ENCODE measurements at regions not wholly inside any gene's neighbourhood (a gene's known extent, or its start where the extent isn't known, plus 50 kb on each side); places are given as distances from the start of the nearest gene placed in this dataset.

DNA sequence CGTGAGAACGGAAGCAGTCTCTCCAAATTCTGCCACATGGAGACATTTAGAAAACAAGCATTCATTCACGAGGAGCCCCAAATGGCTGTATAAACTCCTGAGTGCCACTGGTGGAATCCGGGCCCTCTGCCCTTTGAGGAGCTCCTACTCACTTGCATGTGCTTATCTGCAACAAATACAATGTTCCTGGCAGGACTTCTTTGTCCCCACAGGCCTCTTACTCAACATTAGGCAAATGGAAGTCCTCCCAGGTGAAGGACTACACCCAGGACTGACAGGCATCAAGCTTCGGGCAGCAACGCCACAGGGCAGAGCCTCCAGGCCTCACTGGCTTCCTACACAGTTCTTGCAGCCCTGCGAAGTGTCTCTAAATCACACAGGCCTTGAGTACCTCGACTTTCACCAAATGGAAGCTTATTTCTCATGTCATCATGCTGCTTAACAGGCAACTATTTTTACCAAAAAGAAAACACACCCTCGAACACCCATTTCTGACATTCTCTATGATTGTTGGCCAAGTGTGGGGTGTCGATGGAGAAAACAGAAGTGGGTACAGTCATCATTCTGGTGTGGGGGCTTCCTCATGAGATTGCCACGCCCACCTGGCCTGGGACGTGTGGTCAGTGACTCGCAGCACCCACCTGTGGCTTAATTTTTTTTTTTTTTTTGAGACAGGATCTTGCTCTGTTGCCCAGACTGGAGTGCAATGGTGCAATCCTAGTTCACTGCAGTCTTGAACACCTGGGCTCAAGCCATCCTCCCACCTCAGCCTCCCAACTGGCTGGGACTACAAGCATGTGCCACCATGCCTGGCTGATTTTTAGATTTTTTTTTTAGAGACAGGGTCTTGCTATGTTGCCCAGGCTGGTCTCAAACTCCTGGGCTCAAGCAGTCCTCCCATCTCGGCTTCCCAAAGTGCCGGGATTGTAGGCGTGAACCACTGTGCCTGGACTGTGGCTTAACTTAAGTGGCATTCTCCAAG, 186.8 kb upstream of the GLI2 start:
- TF ChIP-seq, protein P1, sequence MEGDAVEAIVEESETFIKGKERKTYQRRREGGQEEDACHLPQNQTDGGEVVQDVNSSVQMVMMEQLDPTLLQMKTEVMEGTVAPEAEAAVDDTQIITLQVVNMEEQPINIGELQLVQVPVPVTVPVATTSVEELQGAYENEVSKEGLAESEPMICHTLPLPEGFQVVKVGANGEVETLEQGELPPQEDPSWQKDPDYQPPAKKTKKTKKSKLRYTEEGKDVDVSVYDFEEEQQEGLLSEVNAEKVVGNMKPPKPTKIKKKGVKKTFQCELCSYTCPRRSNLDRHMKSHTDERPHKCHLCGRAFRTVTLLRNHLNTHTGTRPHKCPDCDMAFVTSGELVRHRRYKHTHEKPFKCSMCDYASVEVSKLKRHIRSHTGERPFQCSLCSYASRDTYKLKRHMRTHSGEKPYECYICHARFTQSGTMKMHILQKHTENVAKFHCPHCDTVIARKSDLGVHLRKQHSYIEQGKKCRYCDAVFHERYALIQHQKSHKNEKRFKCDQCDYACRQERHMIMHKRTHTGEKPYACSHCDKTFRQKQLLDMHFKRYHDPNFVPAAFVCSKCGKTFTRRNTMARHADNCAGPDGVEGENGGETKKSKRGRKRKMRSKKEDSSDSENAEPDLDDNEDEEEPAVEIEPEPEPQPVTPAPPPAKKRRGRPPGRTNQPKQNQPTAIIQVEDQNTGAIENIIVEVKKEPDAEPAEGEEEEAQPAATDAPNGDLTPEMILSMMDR (tag by site-specific recombination; IDR thresholded peaks at IDR 0.05) = no peak
- TF ChIP-seq, protein P2, sequence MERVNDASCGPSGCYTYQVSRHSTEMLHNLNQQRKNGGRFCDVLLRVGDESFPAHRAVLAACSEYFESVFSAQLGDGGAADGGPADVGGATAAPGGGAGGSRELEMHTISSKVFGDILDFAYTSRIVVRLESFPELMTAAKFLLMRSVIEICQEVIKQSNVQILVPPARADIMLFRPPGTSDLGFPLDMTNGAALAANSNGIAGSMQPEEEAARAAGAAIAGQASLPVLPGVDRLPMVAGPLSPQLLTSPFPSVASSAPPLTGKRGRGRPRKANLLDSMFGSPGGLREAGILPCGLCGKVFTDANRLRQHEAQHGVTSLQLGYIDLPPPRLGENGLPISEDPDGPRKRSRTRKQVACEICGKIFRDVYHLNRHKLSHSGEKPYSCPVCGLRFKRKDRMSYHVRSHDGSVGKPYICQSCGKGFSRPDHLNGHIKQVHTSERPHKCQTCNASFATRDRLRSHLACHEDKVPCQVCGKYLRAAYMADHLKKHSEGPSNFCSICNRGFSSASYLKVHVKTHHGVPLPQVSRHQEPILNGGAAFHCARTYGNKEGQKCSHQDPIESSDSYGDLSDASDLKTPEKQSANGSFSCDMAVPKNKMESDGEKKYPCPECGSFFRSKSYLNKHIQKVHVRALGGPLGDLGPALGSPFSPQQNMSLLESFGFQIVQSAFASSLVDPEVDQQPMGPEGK (tag by site-specific recombination; IDR thresholded peaks at IDR 0.05) = no peak
- no peak for TF ChIP-seq BCL11B (tag by site-specific recombination; IDR thresholded peaks at IDR 0.05; ENCODE audit: low read depth)
- TF ChIP-seq ZNF114 (tag by site-specific recombination; IDR thresholded peaks at IDR 0.05) = no peak
- no peak for TF ChIP-seq ZNF335 (tag by site-specific recombination; conservative IDR thresholded peaks at IDR 0.05)
- no peak for TF ChIP-seq KLF10 (tag by site-specific recombination; IDR thresholded peaks at IDR 0.05)
- no peak for TF ChIP-seq ZNF768 (tag by site-specific recombination; IDR thresholded peaks at IDR 0.05)
- TF ChIP-seq ZNF76 (tag by site-specific recombination; IDR thresholded peaks at IDR 0.05; ENCODE audit: borderline replicate concordance, low read depth) = no peak
- TF ChIP-seq, protein P3, sequence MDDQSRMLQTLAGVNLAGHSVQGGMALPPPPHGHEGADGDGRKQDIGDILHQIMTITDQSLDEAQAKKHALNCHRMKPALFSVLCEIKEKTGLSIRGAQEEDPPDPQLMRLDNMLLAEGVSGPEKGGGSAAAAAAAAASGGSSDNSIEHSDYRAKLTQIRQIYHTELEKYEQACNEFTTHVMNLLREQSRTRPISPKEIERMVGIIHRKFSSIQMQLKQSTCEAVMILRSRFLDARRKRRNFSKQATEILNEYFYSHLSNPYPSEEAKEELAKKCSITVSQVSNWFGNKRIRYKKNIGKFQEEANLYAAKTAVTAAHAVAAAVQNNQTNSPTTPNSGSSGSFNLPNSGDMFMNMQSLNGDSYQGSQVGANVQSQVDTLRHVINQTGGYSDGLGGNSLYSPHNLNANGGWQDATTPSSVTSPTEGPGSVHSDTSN (CRISPR knock-in tag; IDR thresholded peaks at IDR 0.05) = no peak
- no peak for TF ChIP-seq ZNF324 (tag by site-specific recombination; IDR thresholded peaks at IDR 0.05)
- TF ChIP-seq, protein P4, sequence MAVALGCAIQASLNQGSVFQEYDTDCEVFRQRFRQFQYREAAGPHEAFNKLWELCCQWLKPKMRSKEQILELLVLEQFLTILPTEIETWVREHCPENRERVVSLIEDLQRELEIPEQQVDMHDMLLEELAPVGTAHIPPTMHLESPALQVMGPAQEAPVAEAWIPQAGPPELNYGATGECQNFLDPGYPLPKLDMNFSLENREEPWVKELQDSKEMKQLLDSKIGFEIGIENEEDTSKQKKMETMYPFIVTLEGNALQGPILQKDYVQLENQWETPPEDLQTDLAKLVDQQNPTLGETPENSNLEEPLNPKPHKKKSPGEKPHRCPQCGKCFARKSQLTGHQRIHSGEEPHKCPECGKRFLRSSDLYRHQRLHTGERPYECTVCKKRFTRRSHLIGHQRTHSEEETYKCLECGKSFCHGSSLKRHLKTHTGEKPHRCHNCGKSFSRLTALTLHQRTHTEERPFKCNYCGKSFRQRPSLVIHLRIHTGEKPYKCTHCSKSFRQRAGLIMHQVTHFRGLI (tag by site-specific recombination; IDR thresholded peaks at IDR 0.05) = no peak
- TF ChIP-seq, protein P5, sequence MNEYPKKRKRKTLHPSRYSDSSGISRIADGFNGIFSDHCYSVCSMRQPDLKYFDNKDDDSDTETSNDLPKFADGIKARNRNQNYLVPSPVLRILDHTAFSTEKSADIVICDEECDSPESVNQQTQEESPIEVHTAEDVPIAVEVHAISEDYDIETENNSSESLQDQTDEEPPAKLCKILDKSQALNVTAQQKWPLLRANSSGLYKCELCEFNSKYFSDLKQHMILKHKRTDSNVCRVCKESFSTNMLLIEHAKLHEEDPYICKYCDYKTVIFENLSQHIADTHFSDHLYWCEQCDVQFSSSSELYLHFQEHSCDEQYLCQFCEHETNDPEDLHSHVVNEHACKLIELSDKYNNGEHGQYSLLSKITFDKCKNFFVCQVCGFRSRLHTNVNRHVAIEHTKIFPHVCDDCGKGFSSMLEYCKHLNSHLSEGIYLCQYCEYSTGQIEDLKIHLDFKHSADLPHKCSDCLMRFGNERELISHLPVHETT (tag by site-specific recombination; IDR thresholded peaks at IDR 0.05) = no peak
- no peak for TF ChIP-seq ZNF302 (tag by site-specific recombination; IDR thresholded peaks at IDR 0.05; ENCODE audit: low read depth)
- no peak for TF ChIP-seq ZNF544 (tag by site-specific recombination; IDR thresholded peaks at IDR 0.05)
